MM.1S (cell line): ENCODE measurements at regions not wholly inside any gene's neighbourhood (a gene's known extent, or its start where the extent isn't known, plus 50 kb on each side); places are given as distances from the start of the nearest gene placed in this dataset.

Experiments
- DNase-seq: peaks from one replicate; pipeline ENCODE4 v3.0.0-alpha.2; 2015
- H2AFZ ChIP-seq: fragments of 300-600 bp; sonication (generic); 2 replicates; pipeline ENCODE4 v1.6.0; 2016; ENCODE audit warnings: antibody characterized with exemption, low read length
- H3F3A ChIP-seq: fragments of 300-600 bp; sonication (generic); 2 replicates; pipeline ENCODE4 v1.6.1; 2016; ENCODE audit warnings: mild to moderate bottlenecking, antibody characterized with exemption, low read length, moderate library complexity, mixed read lengths; ENCODE audit not compliant: insufficient read depth
- H3K27ac ChIP-seq: fragments of 300-600 bp; sonication (generic); 2 replicates; pipeline ENCODE4 v1.5.1; 2016; ENCODE audit warnings: mild to moderate bottlenecking, low read length
- H3K27me3 ChIP-seq: fragments of 300-600 bp; sonication (generic); replicated peaks from 2 replicates; pipeline ENCODE4 v1.6.0; 2016; ENCODE audit warnings: low read length; ENCODE audit not compliant: insufficient read depth
- H3K36me3 ChIP-seq: fragments of 300-600 bp; sonication (generic); replicated peaks from 2 replicates; pipeline ENCODE4 v1.6.1; 2016; ENCODE audit warnings: mild to moderate bottlenecking, low read length, mixed read lengths; ENCODE audit not compliant: insufficient read depth
- H3K4me1 ChIP-seq: fragments of 300-600 bp; sonication (generic); 2 replicates; pipeline ENCODE4 v1.6.1; 2016; ENCODE audit warnings: low read length, mixed read lengths
- H3K4me2 ChIP-seq: fragments of 300-600 bp; sonication (generic); 2 replicates; pipeline ENCODE4 v1.6.0; 2016; ENCODE audit warnings: low read depth, low read length
- H3K4me3 ChIP-seq: fragments of 300-600 bp; sonication (generic); 2 replicates; pipeline ENCODE4 v1.5.1; 2016; ENCODE audit warnings: low read length, mixed read lengths
- H3K79me2 ChIP-seq: fragments of 300-600 bp; sonication (generic); 2 replicates; pipeline ENCODE4 v1.6.1; 2016; ENCODE audit warnings: mixed run types, low read length, mixed read lengths
- H3K9ac ChIP-seq: fragments of 300-600 bp; sonication (generic); 2 replicates; pipeline ENCODE4 v1.6.1; 2016; ENCODE audit warnings: low read length, mixed read lengths
- H3K9me2 ChIP-seq: fragments of 300-600 bp; sonication (generic); replicated peaks from 2 replicates; pipeline ENCODE4 v1.6.1; 2016; ENCODE audit warnings: mild to moderate bottlenecking, low read length, mixed read lengths; ENCODE audit not compliant: insufficient read depth
- H3K9me3 ChIP-seq: fragments of 300-600 bp; sonication (generic); replicated peaks from 2 replicates; pipeline ENCODE4 v1.6.1; 2016; ENCODE audit warnings: mild to moderate bottlenecking, low read length, mixed read lengths; ENCODE audit not compliant: insufficient read depth
- H4K20me1 ChIP-seq: fragments of 300-600 bp; sonication (generic); 2 replicates; pipeline ENCODE4 v1.6.1; 2016; ENCODE audit warnings: mild to moderate bottlenecking, low read length, moderate library complexity, mixed read lengths; ENCODE audit not compliant: insufficient read depth
- EZH2 ChIP-seq: fragments of 300-600 bp; sonication (generic); optimal IDR thresholded peaks from 2 replicates; pipeline ENCODE3; 2017; ENCODE audit warnings: low read depth, mild to moderate bottlenecking, antibody characterized with exemption, low read length, mixed read lengths
- EZH2phosphoT487 ChIP-seq: fragments of 300-600 bp; sonication (generic); IDR thresholded peaks from 2 replicates; pipeline ENCODE4 v1.6.1; 2018; ENCODE audit warnings: antibody characterized with exemption, low read length
- TF ChIP-seq, protein P1 (sequence below): fragments of 300-600 bp; sonication (generic); IDR thresholded peaks from 2 replicates; pipeline ENCODE4 v1.5.1; 2016; ENCODE audit warnings: antibody characterized with exemption, low read length, mixed read lengths

DNA sequence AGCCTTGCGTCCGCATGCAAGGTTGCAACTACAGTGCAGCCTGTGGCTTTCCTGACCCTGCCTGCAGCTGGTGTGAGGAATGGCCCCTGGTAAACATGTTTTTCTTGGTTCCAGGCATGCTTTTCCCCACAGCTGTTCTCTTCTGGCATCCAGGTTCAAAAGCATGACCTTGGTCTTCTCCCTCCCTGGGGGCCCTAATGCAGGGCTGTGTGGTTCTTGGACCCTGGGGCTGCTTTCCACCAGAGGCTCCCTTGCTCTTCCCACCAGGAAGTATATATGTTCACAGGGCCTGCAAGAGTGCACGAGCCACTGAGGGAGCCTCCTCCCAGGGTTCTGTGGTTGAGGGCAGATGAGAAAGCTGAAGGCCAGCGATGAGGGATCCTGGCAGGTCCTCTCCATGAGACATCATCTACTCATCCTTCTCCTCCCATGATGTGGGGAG lies 125.9 kb downstream of the BCL2L11 start:
- no peaks in the 10 kb centered on the region for H3F3A ChIP-seq
- H3K79me2 ChIP-seq, result peaks cover 19% of the 10 kb centered on the region
- no peaks in the 10 kb centered on the region for H3K9me3 ChIP-seq
- no peak overlapping the region for H3K27ac ChIP-seq
- no peaks in the 10 kb centered on the region for H3K9me2 ChIP-seq
- H3K9ac ChIP-seq, result no peak overlapping the region
- no peak for DNase-seq
- H3K4me2 ChIP-seq, result no peak overlapping the region
- no peak overlapping the region for H3K4me3 ChIP-seq
- no peak overlapping the region for H2AFZ ChIP-seq
- H3K4me1 ChIP-seq, result no peaks in the 10 kb centered on the region
- H4K20me1 ChIP-seq, result no peaks in the 10 kb centered on the region
- H3K27me3 ChIP-seq, result no peaks in the 10 kb centered on the region
- no peaks in the 10 kb centered on the region for H3K36me3 ChIP-seq
- TF ChIP-seq EZH2 (no peak), EZH2phosphoT487 (no peak)
- TF ChIP-seq, protein P1, sequence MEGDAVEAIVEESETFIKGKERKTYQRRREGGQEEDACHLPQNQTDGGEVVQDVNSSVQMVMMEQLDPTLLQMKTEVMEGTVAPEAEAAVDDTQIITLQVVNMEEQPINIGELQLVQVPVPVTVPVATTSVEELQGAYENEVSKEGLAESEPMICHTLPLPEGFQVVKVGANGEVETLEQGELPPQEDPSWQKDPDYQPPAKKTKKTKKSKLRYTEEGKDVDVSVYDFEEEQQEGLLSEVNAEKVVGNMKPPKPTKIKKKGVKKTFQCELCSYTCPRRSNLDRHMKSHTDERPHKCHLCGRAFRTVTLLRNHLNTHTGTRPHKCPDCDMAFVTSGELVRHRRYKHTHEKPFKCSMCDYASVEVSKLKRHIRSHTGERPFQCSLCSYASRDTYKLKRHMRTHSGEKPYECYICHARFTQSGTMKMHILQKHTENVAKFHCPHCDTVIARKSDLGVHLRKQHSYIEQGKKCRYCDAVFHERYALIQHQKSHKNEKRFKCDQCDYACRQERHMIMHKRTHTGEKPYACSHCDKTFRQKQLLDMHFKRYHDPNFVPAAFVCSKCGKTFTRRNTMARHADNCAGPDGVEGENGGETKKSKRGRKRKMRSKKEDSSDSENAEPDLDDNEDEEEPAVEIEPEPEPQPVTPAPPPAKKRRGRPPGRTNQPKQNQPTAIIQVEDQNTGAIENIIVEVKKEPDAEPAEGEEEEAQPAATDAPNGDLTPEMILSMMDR, result no peak

DNA sequence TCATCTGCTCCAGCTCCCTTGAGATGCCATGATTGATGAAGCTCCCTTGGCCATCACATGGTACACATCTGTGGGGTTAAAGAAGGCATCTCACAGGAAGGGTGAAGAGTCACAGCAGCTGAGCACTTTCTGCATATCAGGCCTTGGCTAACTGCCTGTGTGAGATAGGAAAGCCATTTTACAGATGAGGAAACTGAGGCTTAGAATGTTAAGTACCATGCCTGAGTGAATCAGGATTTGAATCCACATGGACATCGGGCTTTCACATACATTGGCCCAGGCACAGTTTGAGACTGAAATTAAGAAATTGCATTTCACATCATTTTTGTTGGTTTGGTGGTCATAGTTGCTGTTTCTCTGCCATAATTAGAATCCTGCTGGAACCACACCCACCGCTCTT lies 126.8 kb downstream of the BCL2L11 start:
- Histone ChIP-seq H2AFZ (no peak overlapping the region), H3K27me3 (no peaks in the 10 kb centered on the region), H3K9me3 (no peaks in the 10 kb centered on the region)

DNA sequence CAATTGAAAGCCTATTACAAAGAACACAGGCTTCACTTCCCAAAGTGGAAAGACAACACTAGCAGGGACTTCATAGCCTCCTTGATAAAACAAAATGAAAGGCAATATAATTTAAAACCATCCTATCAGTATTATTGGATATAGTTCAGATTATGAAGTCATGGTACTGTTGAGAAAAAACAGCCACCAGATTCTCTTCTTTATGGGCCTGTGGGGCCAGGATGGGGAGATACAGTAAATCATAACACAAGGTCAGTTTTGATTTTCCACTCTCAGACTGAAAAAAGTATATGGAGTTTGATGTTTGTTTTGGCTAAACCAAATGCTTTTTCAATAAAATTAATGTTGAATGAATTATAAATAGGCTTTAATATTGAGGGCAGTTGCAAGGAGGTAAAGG lies 129.1 kb downstream of the BCL2L11 start:
- Histone ChIP-seq H3K4me2 (no peak overlapping the region), H3K79me2 (peaks cover 29% of the 10 kb centered on the region), H3F3A (no peaks in the 10 kb centered on the region), H4K20me1 (no peaks in the 10 kb centered on the region), H3K9me3 (no peaks in the 10 kb centered on the region), H3K36me3 (no peaks in the 10 kb centered on the region), H3K9ac (no peak overlapping the region), H3K27me3 (no peaks in the 10 kb centered on the region), H3K4me3 (no peak overlapping the region), H3K4me1 (no peaks in the 10 kb centered on the region), H3K27ac (no peak overlapping the region), H2AFZ (no peak overlapping the region), H3K9me2 (no peaks in the 10 kb centered on the region)
- DNase-seq, result no peak
- TF ChIP-seq, protein P1, result no peak
- TF ChIP-seq EZH2 (no peak), EZH2phosphoT487 (no peak)

More for the DNA sequence above, 126.8 kb downstream of the BCL2L11 start:
- Histone ChIP-seq H3K4me2 (no peak overlapping the region), H3K4me1 (no peaks in the 10 kb centered on the region), H3K4me3 (no peak overlapping the region), H3K27ac (no peak overlapping the region), H4K20me1 (no peaks in the 10 kb centered on the region), H3K9ac (no peak overlapping the region), H3F3A (no peaks in the 10 kb centered on the region), H3K9me2 (no peaks in the 10 kb centered on the region), H3K79me2 (peaks cover 27% of the 10 kb centered on the region), H3K36me3 (no peaks in the 10 kb centered on the region)
- no peak for TF ChIP-seq EZH2phosphoT487
- no peak for TF ChIP-seq EZH2
- TF ChIP-seq, protein P1, result no peak
- no peak for DNase-seq
